ENCODE measurements at regions not wholly inside any gene's neighbourhood (a gene's known extent, or its start where the extent isn't known, plus 50 kb on each side); places are given as distances from the start of the nearest gene placed in this dataset.

- H3K27me3 ChIP-seq: no peaks in the 10 kb centered on the region
- DNase-seq: no peak
- intact Hi-C loops (cut with DNase I): no loop called here
- TF ChIP-seq CTCF (IDR thresholded peaks at IDR 0.05) (no peak), POLR2A (IDR thresholded peaks at IDR 0.05) (no peak), EP300 (IDR thresholded peaks at IDR 0.05) (no peak)
- H3K27ac ChIP-seq: no peak overlapping the region
- no peaks in the 10 kb centered on the region for H3K36me3 ChIP-seq
- 66 to 76% (median 73%) methylated on average over 9 of the region's 9 CpGs for WGBS, 3 donors
- H3K9me3 ChIP-seq: no peaks in the 10 kb centered on the region
- H3K4me1 ChIP-seq (ENCODE audit: insufficient read depth): no peaks in the 10 kb centered on the region
- H3K4me3 ChIP-seq: no peak overlapping the region
These were observed 69.1 kb upstream of the TINAGL1 start for GRCh38 chr1:31507221-31507620.

GRCh38 chr1:31507676-31508530 lies 68.4 kb upstream of the TINAGL1 start:
- no peak for TF ChIP-seq POLR2A (IDR thresholded peaks at IDR 0.05)
- TF ChIP-seq EP300 (IDR thresholded peaks at IDR 0.05): no peak
- no peak for TF ChIP-seq CTCF (IDR thresholded peaks at IDR 0.05)
- Histone ChIP-seq H3K27ac (no peak overlapping the region), H3K9me3 (no peaks in the 10 kb centered on the region), H3K27me3 (no peaks in the 10 kb centered on the region), H3K36me3 (no peaks in the 10 kb centered on the region), H3K4me3 (no peak overlapping the region), H3K4me1 (ENCODE audit: insufficient read depth) (no peaks in the 10 kb centered on the region)
- 73 to 77% (median 75%) methylated on average over 20 of the region's 20 CpGs for WGBS, 3 donors
- intact Hi-C loops (cut with DNase I): no loop called here
- no peak for DNase-seq

- 87 to 94% (median 90%) methylated on average over 7 of the region's 7 CpGs for WGBS, 3 donors
- Histone ChIP-seq H3K4me1 (ENCODE audit: insufficient read depth) (no peaks in the 10 kb centered on the region), H3K9me3 (no peaks in the 10 kb centered on the region), H3K27me3 (no peaks in the 10 kb centered on the region), H3K4me3 (no peak overlapping the region), H3K36me3 (no peaks in the 10 kb centered on the region), H3K27ac (no peak overlapping the region)
- TF ChIP-seq POLR2A (IDR thresholded peaks at IDR 0.05): no peak
- no peak for TF ChIP-seq EP300 (IDR thresholded peaks at IDR 0.05)
- TF ChIP-seq CTCF (IDR thresholded peaks at IDR 0.05): no peak
- DNase-seq: no peak
- intact Hi-C loops (cut with DNase I): no loop called here
These were observed 66.9 kb upstream of the TINAGL1 start for GRCh38 chr1:31509124-31510072.

- intact Hi-C loops (cut with DNase I): no loop called here
- H3K4me3 ChIP-seq: no peak overlapping the region
These were observed 66.0 kb upstream of the TINAGL1 start for GRCh38 chr1:31510304-31510703.

More at GRCh38 chr1:31510304-31510703, 66.0 kb upstream of the TINAGL1 start:
- WGBS, 3 donors: 79 to 96% (median 95%) methylated on average over 6 of the region's 6 CpGs
- Histone ChIP-seq H3K27ac (no peak overlapping the region), H3K36me3 (no peaks in the 10 kb centered on the region), H3K4me1 (ENCODE audit: insufficient read depth) (peaks cover 3% of the 10 kb centered on the region), H3K27me3 (no peaks in the 10 kb centered on the region), H3K9me3 (no peaks in the 10 kb centered on the region)
- no peak for DNase-seq
- TF ChIP-seq POLR2A (IDR thresholded peaks at IDR 0.05): no peak
- TF ChIP-seq CTCF (IDR thresholded peaks at IDR 0.05): no peak
- TF ChIP-seq EP300 (IDR thresholded peaks at IDR 0.05): no peak

All from ovary (tissue), 7 donors.